Epithelial cell of prostate (primary cell): ENCODE measurements at regions not wholly inside any gene's neighbourhood (a gene's known extent, or its start where the extent isn't known, plus 50 kb on each side); places are given as distances from the start of the nearest gene placed in this dataset.

Experiments
- DNase-seq: peaks from one replicate; pipeline ENCODE4 v3.0.0-alpha.2; 2011; ENCODE audit warnings: low read depth, low spot score
- H3K27ac ChIP-seq: fragments of 450-650 bp; 2 replicates; pipeline ENCODE4 v1.5.1; 2017; ENCODE audit warnings: mild to moderate bottlenecking

DNA sequence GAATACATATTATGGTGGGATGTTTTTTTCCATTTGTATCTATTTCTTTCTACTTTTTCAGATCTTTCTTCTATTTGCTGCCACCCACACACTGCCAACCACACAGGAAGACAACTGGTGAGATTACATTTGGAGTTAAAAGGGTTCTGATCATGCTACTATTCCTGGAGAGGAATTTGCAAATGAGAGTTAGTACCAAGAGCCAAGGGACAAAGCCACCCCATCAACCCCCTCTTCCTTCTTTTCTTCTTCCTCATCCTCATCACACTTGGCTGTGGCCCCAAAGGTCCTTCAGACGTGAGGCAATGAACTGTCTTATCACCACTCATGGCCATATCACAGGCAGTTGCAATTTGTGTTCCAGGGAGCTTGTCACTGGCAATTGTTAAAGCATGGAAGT lies 215.6 kb upstream of the SLC14A2 start:
- DNase-seq, result no peak
- H3K27ac ChIP-seq, result peak overlapping the region; percentile 77

DNA sequence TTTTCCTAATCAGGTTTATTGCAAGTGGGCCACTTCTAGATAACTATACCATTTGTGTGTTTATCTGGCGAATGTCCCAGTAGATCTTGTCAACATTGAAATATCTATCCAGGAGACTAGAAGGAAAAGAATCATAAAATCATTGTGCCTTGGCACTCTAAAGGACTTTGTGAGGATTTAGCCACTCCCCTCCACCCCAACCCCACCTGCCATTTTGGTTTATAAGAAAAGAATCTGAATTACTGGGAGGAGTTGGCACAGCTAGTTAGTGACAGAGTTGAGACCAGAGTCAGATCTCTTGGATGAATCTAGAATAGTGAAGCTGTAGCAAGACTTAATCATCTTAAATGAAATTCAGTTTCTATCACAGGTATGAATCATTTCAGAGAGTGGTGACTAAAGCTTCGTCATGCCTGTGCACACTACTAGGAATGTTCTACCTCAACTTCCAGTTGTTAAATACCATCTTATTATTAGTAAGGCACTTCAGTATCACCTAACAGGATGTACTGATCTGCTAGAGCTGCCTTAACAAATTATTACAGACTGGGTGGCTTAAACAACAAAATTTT lies 212.7 kb upstream of the SLC14A2 start:
- DNase-seq, result peak; percentile 96
- peak overlapping the region; percentile 99 for H3K27ac ChIP-seq

DNA sequence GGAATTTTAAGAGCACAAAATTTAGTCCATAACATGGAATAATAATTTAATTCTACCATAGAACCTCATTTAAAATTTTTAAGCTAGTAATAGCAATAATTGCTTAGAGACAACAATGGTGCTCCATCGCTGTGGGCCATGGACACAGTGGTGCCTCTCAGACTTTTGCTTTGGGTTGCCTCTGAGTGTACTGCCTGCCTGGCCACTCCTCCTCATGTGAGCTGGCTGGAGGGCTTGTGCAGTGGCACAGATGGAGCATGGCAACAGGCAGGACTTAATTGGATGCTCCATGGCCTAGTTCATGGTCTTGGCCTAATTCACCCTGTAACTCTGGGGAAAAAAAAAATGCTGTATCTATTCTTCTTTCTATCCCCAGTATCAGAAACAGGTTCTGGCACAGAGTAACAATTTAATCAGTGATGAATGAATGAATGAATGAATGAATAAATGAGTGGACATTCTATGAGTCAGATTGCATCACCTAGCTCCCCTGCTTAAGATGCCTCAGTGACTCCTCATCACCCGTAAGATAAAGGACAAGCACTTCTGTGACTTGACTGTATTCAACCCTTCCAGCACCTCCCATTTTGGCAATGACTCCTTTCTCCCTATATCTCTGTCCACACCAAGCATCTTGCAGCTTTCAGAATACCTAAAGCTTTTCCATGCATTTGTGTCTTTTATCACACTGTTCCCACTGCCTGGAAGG lies 211.8 kb upstream of the SLC14A2 start:
- peak overlapping the region; percentile 99 for H3K27ac ChIP-seq
- DNase-seq, result no peak

DNA sequence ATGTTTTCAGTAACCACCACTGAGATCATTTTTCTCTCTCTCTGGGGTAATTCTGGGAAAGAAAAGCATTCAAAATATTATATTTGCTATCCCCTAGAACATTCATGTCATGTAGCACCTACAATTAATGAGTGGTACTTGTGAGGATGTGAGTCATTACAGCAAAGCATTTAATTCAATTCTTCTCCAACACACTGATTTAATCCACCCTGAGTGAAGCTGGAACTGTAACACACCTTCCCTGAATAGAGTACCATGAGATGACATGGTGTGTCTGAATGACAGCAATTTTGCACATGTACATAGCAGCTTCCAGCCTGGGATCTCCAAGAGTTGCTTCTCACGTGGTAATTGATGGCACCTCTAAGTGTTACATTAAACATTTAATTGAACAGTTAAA lies 207.1 kb upstream of the SLC14A2 start:
- H3K27ac ChIP-seq, result peak overlapping the region; percentile 1
- DNase-seq, result no peak

DNA sequence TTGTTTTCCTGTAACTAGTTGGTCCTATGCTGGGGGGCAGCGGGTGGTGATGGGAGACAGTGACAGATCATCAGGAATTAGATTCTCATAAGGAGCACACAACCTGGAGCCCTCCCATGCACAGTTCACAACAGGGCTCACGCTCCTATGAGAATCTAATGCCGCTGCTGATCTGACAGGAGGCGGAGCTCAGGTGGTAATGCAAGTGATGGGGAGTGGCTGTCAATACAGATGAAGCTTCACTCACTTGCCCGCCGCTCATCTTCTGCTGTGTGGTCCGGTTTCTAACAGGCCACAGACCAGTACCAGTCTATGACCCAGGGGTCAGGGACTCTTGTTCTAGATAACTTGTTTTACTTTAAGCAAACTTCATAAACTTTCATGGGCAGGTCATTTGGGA lies 205.3 kb upstream of the SLC14A2 start:
- H3K27ac ChIP-seq, result no peak overlapping the region
- no peak for DNase-seq

DNA sequence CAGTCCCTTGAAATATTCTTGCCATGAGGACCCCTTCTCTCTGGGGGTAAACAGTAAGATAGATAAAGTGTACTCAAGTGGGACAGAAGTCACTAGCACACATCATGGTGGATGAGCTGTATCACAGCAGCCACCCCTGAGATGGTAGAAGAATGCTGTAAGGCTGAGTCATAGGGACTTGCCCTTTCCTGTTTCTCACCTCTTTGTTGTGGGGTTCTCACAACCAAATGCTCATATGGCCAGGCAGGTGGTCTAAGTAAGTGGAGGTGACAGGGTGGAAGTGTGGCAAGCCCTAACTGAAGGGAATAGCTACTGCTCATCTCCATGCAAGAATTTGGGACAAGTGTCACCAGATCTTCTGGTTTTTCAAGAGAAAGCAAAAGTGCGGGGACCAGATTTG lies 202.7 kb upstream of the SLC14A2 start:
- DNase-seq, result peak; percentile 40
- H3K27ac ChIP-seq, result peak overlapping the region; percentile 22

DNA sequence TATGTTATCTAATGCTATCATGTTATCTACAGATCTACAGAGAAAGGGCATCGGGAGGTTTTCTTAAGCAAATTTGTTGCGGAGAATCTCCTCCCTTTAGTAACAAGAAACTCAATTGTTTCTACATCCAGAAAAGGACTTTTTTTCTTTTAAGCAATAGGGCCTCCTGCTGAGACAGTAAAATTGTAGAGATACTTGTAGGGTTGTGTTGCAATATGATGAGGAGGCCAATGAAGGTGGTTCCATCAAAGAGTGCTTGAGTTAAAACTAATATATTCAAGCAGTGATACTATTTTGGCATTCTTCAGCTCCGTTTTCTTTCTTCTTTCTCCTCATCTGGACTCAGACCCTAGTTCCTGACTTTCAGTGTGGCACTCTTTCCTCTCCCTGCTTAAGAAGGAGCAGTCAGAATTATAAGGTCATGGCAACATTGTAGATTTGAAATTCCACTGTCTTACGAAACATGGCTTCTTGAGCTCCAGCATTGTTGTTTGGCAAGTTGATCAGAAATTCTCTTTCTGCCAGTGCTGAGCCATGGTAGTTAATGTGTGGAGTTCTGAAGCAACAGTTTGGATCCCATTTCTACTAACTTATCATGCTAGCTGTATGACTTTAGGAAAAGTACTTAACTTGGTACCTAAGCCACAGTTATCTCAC lies 202.0 kb upstream of the SLC14A2 start:
- DNase-seq, result no peak
- H3K27ac ChIP-seq, result peak overlapping the region; percentile 22

DNA sequence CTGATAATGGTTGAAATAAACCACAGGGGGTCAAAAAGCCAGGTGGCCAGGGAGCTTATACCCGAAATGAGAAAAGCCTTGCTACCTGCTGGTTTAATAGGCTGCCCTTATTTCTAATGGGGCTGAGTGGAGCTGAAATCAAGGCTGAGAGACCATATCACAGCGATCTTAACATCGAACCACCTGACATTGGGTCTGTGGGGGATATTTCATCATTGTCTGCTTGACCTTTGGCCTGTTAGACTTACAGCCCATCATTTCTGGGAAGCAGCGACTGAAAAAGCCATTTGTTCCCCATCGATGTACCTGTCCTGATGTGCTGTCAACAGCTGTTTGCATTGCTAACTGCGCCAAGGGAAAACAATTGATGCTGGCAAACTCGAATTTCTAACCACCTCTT lies 199.7 kb upstream of the SLC14A2 start:
- DNase-seq, result no peak
- H3K27ac ChIP-seq, result no peak overlapping the region

DNA sequence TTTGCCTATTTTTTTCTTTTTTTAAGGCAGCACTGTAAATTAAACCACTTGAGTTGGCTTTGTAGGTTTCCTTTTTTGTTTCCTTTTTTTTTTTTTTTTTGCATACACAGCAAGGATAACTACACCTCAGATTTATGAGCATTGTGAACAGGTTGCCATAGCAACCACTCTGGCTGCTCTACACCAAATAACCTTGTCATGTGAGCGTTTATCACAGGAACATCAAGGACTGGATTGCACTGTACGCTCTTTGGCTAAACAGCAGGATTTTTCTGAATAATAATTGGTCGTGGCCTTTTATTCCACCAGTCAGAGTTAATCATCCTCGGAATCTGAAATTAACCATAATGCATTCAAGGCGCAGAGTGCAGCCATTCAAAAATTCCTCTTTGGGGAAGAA lies 199.1 kb upstream of the SLC14A2 start:
- DNase-seq, result no peak

DNA sequence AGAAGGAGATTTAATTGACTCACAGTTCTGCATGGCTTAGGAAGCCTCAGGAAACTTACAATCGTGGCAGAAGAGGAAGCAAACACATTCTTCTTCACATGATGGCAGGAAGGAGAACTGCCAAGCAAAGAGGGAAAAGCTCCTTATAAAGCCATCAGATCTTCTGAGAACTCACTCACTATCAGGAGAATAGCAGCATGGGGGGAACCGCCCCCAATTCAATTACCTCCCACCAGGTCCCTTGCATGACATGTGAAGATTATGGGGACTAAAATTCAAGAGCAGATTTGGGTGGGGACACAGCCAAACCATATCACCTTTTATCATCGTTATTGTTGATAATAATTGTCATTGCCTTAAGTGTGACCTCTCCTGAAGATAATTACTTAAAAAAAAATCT lies 197.9 kb upstream of the SLC14A2 start:
- DNase-seq, result no peak
- no peak overlapping the region for H3K27ac ChIP-seq

More for the DNA sequence above, 199.1 kb upstream of the SLC14A2 start:
- no peak overlapping the region for H3K27ac ChIP-seq

DNA sequence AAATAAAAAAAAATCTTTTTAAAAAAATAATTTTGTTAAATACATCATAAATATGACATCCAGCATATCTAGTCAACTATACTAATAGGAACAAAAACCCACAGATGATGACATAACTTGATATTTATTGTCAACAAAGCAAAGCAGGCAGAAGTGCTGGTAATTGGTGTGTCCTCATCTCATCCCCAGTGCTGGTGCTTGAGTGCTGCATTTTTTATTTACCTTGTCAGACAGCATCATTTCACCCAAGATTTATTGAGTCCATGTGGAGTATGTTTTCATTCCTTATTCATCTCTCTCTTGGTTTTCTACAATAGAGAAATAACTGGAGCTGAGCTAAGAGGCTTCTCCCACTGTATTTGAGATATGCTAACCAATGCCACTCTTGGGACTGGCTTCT lies 191.6 kb upstream of the SLC14A2 start:
- no peak overlapping the region for H3K27ac ChIP-seq
- no peak for DNase-seq

DNA sequence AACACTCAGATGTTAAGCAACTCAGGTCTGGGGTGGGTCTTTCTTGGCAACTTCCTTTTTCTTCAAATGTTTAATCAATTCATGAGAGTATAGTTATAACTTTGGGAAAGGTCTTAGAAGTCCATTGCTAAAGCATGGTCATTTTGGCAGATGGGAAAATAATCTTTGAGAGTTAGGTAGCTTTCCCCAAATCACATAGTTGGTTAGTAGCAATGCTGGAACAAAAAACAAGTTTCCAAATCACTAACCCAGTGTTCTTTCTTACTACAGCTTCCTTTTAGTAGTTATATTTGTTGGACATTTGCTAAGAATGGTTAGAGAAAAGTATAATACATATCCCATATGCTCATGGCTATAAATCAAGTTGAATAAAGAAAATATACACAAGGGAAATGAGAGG lies 185.2 kb upstream of the SLC14A2 start:
- H3K27ac ChIP-seq, result no peak overlapping the region
- DNase-seq, result no peak

DNA sequence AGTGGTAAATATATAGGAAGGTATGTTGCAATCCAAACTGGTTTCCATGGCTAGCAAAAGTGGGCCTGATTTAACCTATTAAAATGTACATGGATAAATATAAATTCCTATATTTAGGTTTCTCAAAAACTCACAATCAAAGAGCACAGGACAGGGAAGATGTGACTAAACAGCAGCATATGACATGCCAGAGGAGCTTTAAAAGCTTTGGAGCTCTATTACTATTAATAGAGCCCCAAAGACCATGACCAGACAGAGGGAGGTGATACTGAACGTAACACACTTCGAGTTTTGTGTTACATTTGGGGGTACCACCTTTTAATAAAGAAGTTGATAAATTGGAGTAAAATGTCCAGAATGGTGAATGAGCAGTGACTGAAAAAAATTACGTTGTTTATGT lies 179.5 kb upstream of the SLC14A2 start:
- no peak for DNase-seq

DNA sequence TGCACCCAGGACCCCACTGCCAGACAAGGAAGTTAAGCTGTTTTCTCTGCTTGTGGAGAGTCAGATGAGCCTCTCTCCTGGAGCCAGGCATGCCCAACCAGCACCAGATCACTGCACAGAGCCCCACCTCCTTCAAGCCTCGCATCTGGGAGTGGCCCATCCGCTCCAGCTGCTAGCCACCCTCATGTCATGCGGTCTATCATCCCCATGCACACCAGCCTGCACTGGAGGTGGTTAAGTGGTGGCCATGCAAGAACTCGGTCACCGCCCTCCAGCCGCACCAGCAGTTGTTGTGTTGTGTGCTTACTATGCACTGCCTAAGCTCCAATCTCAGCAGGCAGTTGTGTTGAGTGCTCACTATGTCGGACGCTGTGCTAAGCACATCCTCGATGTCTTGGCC lies 177.9 kb upstream of the SLC14A2 start:
- no peak for DNase-seq

More for the DNA sequence above, 179.5 kb upstream of the SLC14A2 start:
- H3K27ac ChIP-seq, result no peak overlapping the region

DNA sequence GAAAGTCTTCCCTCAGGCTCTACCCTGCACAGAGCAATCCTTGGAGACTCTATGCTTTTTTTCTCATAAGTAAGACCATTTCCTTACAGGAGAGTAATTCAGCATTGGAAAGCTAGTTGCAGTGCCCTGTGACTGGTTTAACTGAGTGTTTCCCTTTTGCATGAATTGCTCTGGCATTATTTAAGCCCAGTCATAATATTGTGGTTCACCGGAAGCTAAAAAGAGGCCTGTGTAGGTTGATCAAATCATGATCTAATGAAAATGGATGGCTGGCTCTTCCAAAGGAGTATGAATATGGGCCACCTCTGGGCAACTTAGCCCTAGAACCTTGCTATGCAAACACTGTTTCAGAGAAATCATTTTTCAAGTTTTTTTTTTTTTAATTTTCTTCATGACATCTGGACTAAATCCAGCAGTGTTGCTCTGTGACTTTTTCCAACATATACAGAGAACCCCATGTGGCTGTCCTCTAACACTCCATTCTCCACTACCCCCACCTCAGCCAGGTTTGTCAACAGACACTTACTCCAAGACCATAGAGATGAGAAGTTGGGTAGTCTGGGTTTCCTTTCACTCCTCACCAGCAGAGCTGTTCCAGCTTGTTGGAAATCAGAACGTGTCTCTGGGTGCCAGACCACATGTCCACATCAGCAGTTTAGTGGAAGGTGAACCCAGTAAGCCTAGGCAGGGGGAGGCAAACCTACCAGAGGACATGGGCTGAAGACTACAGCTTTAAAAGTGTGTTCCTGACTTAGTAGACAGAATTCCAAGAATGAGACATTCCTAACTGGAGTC lies 175.2 kb upstream of the SLC14A2 start:
- DNase-seq, result no peak
- H3K27ac ChIP-seq, result no peak overlapping the region

More for the DNA sequence above, 177.9 kb upstream of the SLC14A2 start:
- H3K27ac ChIP-seq, result no peak overlapping the region

DNA sequence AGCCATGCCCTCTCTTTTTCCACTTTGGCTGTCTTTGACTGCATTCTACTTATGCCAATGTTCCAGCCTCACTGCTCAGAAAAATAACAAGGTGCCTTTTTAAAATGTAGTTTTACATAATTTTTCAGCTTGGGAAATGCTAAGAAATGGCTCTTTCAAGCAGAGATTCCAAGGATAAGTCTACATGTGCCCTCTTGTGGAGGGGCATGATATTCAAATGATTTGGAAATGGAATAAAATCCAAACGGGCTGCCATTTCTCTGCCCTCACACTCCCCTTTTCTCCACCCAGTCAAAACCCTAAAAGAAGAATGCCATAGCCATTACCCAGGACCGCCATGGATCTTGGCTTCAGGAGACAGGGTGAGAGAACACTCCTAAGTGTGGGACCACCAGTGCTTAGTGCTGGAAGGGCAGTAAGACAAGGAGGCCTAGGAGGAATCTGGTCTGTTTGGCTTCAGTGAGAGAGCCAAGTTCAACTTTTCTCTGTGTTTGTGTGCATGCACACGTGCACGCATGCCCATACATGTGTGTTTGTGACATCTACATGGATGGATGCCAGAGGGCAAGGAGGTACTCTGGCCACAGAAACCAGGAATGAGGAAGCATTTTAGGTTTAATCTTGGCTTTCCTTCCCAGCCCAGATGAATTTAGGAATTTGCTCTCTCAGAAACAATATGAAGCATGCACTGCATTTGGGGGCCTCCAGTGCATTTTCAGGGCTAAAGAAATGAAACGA lies 174.0 kb upstream of the SLC14A2 start:
- peak overlapping the region; percentile 44 for H3K27ac ChIP-seq
- peak; percentile 37 for DNase-seq

DNA sequence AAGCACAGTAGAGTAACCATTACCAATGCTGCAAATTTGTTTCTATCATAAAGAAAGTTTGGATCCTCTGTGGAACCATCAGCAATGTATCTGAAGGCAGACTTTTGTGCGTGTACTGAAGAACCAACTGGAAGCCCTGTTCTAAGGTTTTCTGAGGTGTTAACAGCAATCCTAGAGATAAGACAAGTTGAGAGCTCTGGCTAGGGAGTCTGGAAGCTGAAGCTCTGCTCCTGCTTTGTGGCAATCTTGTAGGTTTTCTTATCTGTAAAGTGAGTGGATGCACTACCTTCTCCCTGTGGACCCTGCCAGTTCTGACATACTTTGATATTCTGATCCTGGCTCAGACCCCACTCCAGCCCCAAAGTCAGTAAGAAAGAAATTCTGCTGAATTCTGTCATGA lies 171.2 kb upstream of the SLC14A2 start:
- DNase-seq, result no peak
- no peak overlapping the region for H3K27ac ChIP-seq

DNA sequence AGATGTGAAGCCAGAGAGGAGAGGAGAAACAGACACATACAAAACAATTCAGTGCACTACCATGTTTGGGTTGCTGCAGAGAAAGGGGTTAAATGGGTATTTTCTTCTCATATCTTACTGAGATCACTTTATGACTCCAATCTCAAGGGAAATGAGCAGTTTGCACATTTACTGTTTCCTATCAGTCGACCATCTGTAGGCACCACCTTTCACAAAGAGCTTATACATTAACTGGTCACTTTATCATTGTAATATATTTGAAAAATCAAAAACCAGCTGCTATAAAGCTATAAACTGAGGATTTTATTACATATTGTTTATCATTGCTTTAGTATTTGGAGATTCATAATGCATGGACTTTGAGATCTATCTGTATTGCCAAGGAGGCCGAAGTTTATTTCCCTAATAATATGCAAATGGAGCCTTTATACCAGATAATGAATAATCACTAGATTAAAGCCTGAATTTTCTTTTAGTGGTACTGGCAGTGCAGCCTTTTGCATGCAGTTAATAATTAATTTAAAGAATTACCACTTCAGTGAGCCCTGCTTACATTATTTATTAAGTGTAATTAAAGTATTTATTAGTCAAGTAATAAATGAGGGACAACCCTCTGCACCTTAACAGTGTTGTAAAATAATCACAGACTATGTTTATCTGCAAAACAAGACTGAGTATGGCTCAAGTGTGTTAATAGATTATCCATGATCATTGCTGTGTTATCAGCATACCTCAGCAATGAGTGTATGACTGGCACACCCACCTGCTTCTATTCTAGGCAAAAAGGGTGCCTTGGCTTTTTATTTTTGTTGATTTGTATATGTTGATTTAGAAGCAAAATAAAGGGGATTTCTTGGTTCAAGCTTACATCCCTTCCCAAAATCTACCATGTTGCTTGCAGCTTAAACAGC lies 167.7 kb upstream of the SLC14A2 start:
- no peak for DNase-seq
- no peak overlapping the region for H3K27ac ChIP-seq

DNA sequence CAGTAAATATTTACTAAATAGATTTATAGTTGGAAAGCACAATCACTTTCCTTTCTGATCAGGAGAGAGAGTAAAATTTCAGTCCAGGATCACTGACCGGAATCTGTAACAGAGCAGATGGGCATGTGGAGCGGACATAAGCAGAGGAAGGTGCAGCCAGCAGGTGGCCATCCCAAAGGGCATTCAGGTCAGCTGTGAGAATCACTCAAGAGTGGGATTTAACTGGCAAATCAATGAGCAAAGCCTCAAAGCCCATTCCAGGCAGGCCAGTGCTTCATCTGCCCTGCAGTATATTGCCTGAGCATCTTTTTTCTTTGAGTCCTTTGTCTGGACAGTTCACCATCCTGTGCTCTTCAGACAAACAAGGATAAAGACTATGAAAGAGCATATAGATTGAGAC lies 166.4 kb upstream of the SLC14A2 start:
- no peak overlapping the region for H3K27ac ChIP-seq
- no peak for DNase-seq
